ENCODE measurements at regions not wholly inside any gene's neighbourhood (a gene's known extent, or its start where the extent isn't known, plus 50 kb on each side); places are given as distances from the start of the nearest gene placed in this dataset.
A peak's percentile ranks its signal among the peaks of the same experiment; 100 is the strongest.

GRCh38 chr11:71119656-71120269, 132.6 kb downstream of the SHANK2 start:
- DNase-seq: no peak

GRCh38 chr11:71118671-71119250, 133.6 kb downstream of the SHANK2 start:
- DNase-seq: no peak

- no peak for DNase-seq
Observed at GRCh38 chr11:71117311-71117710, 135.1 kb downstream of the SHANK2 start.

- no peak for DNase-seq
Observed at GRCh38 chr11:71116693-71117040, 135.7 kb downstream of the SHANK2 start.

GRCh38 chr11:71115770-71116692, 136.3 kb downstream of the SHANK2 start:
- DNase-seq: no peak

- no peak for DNase-seq
Observed at GRCh38 chr11:71114124-71114851, 138.1 kb downstream of the SHANK2 start.

- no peak for DNase-seq
Observed at GRCh38 chr11:71112990-71113389, 139.4 kb downstream of the SHANK2 start.

- peak; percentile 28 for DNase-seq
Observed at GRCh38 chr11:71112454-71112853, 139.9 kb downstream of the SHANK2 start.

GRCh38 chr11:71109586-71109985, 142.8 kb downstream of the SHANK2 start:
- no peak for DNase-seq

GRCh38 chr11:71109186-71109585, 143.2 kb downstream of the SHANK2 start:
- no peak for DNase-seq

GRCh38 chr11:71108013-71108865, 144.1 kb downstream of the SHANK2 start:
- no peak for DNase-seq

- no peak for DNase-seq
Observed at GRCh38 chr11:71106671-71107070, 145.7 kb downstream of the SHANK2 start.

GRCh38 chr11:71103266-71103665, 149.1 kb downstream of the SHANK2 start:
- no peak for DNase-seq

- no peak for DNase-seq
Observed at GRCh38 chr11:71102251-71102995, 150.0 kb downstream of the SHANK2 start.

- DNase-seq: no peak
Observed at GRCh38 chr11:71101606-71102005, 150.8 kb downstream of the SHANK2 start.

- DNase-seq: no peak
Observed at GRCh38 chr11:71101046-71101445, 151.3 kb downstream of the SHANK2 start.

GRCh38 chr11:71098776-71099175, 153.6 kb downstream of the SHANK2 start:
- DNase-seq: no peak

GRCh38 chr11:71097506-71098240, 154.7 kb downstream of the SHANK2 start:
- DNase-seq: no peak

- no peak for DNase-seq
Observed at GRCh38 chr11:71096751-71097388, 155.5 kb downstream of the SHANK2 start.

GRCh38 chr11:71095294-71095850, 157.0 kb downstream of the SHANK2 start:
- DNase-seq: peak; percentile 25

Data from NCI-H510A (cell line).